ENCODE measurements at regions not wholly inside any gene's neighbourhood (a gene's known extent, or its start where the extent isn't known, plus 50 kb on each side); places are given as distances from the start of the nearest gene placed in this dataset.

- no peak for TF ChIP-seq CTCF (IDR thresholded peaks at IDR 0.05; ENCODE audit: extremely low read depth, insufficient read depth, missing control alignments)
- in situ Hi-C loops (cut with MboI; ENCODE audit: low pct_unique_long_range_greater_than_20kb, low sequenced_read_pairs, unreplicated experiment), result no loop called here
These were observed 88.6 kb downstream of the ZBTB18 start for GRCh38 chr1:244139655-244140054.

GRCh38 chr1:244140420-244140819 lies 89.3 kb downstream of the ZBTB18 start:
- no peak for TF ChIP-seq CTCF (IDR thresholded peaks at IDR 0.05; ENCODE audit: extremely low read depth, insufficient read depth, missing control alignments)
- in situ Hi-C loops (cut with MboI; ENCODE audit: low pct_unique_long_range_greater_than_20kb, low sequenced_read_pairs, unreplicated experiment), result no loop called here
- DNase-seq (ENCODE audit: low spot score), result no peak

More at GRCh38 chr1:244139655-244140054, 88.6 kb downstream of the ZBTB18 start:
- DNase-seq (ENCODE audit: low spot score), result no peak

- DNase-seq (ENCODE audit: low spot score), result no peak
- no peak for TF ChIP-seq CTCF (IDR thresholded peaks at IDR 0.05; ENCODE audit: extremely low read depth, insufficient read depth, missing control alignments)
- in situ Hi-C loops (cut with MboI; ENCODE audit: low pct_unique_long_range_greater_than_20kb, low sequenced_read_pairs, unreplicated experiment), result no loop called here
These were observed 93.0 kb downstream of the ZBTB18 start for GRCh38 chr1:244144053-244144452.

- in situ Hi-C loops (cut with MboI; ENCODE audit: low pct_unique_long_range_greater_than_20kb, low sequenced_read_pairs, unreplicated experiment), result no loop called here
- no peak for DNase-seq (ENCODE audit: low spot score)
- TF ChIP-seq CTCF (IDR thresholded peaks at IDR 0.05; ENCODE audit: extremely low read depth, insufficient read depth, missing control alignments), result no peak
These were observed 99.0 kb downstream of the ZBTB18 start for GRCh38 chr1:244150071-244150470.

- TF ChIP-seq CTCF (IDR thresholded peaks at IDR 0.05; ENCODE audit: extremely low read depth, insufficient read depth, missing control alignments), result no peak
- in situ Hi-C loops (cut with MboI; ENCODE audit: low pct_unique_long_range_greater_than_20kb, low sequenced_read_pairs, unreplicated experiment), result no loop called here
- peak; percentile 37 for DNase-seq (ENCODE audit: low spot score)
These were observed 99.6 kb downstream of the ZBTB18 start for GRCh38 chr1:244150665-244151064.

GRCh38 chr1:244151537-244151936 lies 100.5 kb downstream of the ZBTB18 start:
- in situ Hi-C loops (cut with MboI; ENCODE audit: low pct_unique_long_range_greater_than_20kb, low sequenced_read_pairs, unreplicated experiment), result no loop called here
- no peak for TF ChIP-seq CTCF (IDR thresholded peaks at IDR 0.05; ENCODE audit: extremely low read depth, insufficient read depth, missing control alignments)
- no peak for DNase-seq (ENCODE audit: low spot score)

GRCh38 chr1:244154508-244154871 lies 103.4 kb downstream of the ZBTB18 start:
- DNase-seq (ENCODE audit: low spot score), result no peak
- in situ Hi-C loops (cut with MboI; ENCODE audit: low pct_unique_long_range_greater_than_20kb, low sequenced_read_pairs, unreplicated experiment), result no loop called here
- TF ChIP-seq CTCF (IDR thresholded peaks at IDR 0.05; ENCODE audit: extremely low read depth, insufficient read depth, missing control alignments), result no peak
